ENCODE measurements at regions not wholly inside any gene's neighbourhood (a gene's known extent, or its start where the extent isn't known, plus 50 kb on each side); places are given as distances from the start of the nearest gene placed in this dataset.

GRCh38 chr11:104704888-104705287, 193.4 kb downstream of the CASP12 start:
- H3K27me3 ChIP-seq: no peaks in the 10 kb centered on the region
- TF ChIP-seq EP300 (IDR thresholded peaks at IDR 0.05) (no peak), POLR2AphosphoS5 (IDR thresholded peaks at IDR 0.05) (no peak), POLR2A (IDR thresholded peaks at IDR 0.05) (no peak), CTCF (IDR thresholded peaks at IDR 0.05) (no peak)
- ATAC-seq (ENCODE audit: low FRiP score in 2 of 2) (no peak), DNase-seq (no peak)
- no peaks in the 10 kb centered on the region for H3K36me3 ChIP-seq
- peak overlapping the region; percentile 58 to 73 (median 61) for H3K27ac ChIP-seq
- peaks cover 18 to 29% (median 25%) of the 10 kb centered on the region in 4 donors for H3K4me1 ChIP-seq
- H3K4me3 ChIP-seq: no peak overlapping the region
- no peaks in the 10 kb centered on the region for H3K9me3 ChIP-seq
- 52 to 59% methylated on average over 1 of the region's 1 CpG for WGBS, 2 donors

GRCh38 chr11:104704146-104704830, 194.0 kb downstream of the CASP12 start:
- ATAC-seq (ENCODE audit: low FRiP score in 2 of 2) (no peak), DNase-seq (no peak)
- no peaks in the 10 kb centered on the region for H3K27me3 ChIP-seq
- peaks cover 18 to 29% (median 25%) of the 10 kb centered on the region in 4 donors for H3K4me1 ChIP-seq
- TF ChIP-seq EP300 (IDR thresholded peaks at IDR 0.05): no peak
- no peak for TF ChIP-seq CTCF (IDR thresholded peaks at IDR 0.05)
- WGBS, 2 donors: 81 to 89% methylated on average over 2 of the region's 2 CpGs
- H3K4me3 ChIP-seq: no peak overlapping the region
- no peaks in the 10 kb centered on the region for H3K9me3 ChIP-seq
- peak overlapping the region in 3 of 4 donors; percentile 59 to 73 (median 63) for H3K27ac ChIP-seq
- H3K36me3 ChIP-seq: no peaks in the 10 kb centered on the region

- TF ChIP-seq CTCF (IDR thresholded peaks at IDR 0.05) (no peak), EP300 (IDR thresholded peaks at IDR 0.05) (peak in 1 of 4 donors; percentile 28)
- ATAC-seq (ENCODE audit: low FRiP score in 2 of 2) (peak in 1 of 2 donors; percentile 61), DNase-seq (no peak)
- Histone ChIP-seq H3K36me3 (no peaks in the 10 kb centered on the region), H3K4me3 (no peak overlapping the region), H3K4me1 (peaks cover 12 to 20% (median 14%) of the 10 kb centered on the region in 4 donors), H3K27ac (no peak overlapping the region), H3K27me3 (no peaks in the 10 kb centered on the region), H3K9me3 (no peaks in the 10 kb centered on the region)
Observed at GRCh38 chr11:104700609-104701008, 197.7 kb downstream of the CASP12 start.

- DNase-seq (no peak), ATAC-seq (ENCODE audit: low FRiP score in 2 of 2) (no peak)
- TF ChIP-seq CTCF (IDR thresholded peaks at IDR 0.05): no peak
- no peak for TF ChIP-seq EP300 (IDR thresholded peaks at IDR 0.05)
- TF ChIP-seq POLR2A (IDR thresholded peaks at IDR 0.05): no peak
- no peak for TF ChIP-seq POLR2AphosphoS5 (IDR thresholded peaks at IDR 0.05)
- Histone ChIP-seq H3K4me3 (no peak overlapping the region), H3K36me3 (no peaks in the 10 kb centered on the region), H3K9me3 (no peaks in the 10 kb centered on the region), H3K4me1 (peaks cover 6 to 14% (median 8%) of the 10 kb centered on the region in 4 donors), H3K27me3 (no peaks in the 10 kb centered on the region), H3K27ac (no peak overlapping the region)
Observed at GRCh38 chr11:104699981-104700380, 198.3 kb downstream of the CASP12 start.

- Histone ChIP-seq H3K4me3 (no peak overlapping the region), H3K4me1 (no peaks in the 10 kb centered on the region), H3K27me3 (no peaks in the 10 kb centered on the region), H3K36me3 (no peaks in the 10 kb centered on the region), H3K27ac (no peak overlapping the region), H3K9me3 (no peaks in the 10 kb centered on the region)
- TF ChIP-seq POLR2A (IDR thresholded peaks at IDR 0.05) (no peak), CTCF (IDR thresholded peaks at IDR 0.05) (no peak), EP300 (IDR thresholded peaks at IDR 0.05) (no peak), POLR2AphosphoS5 (IDR thresholded peaks at IDR 0.05) (no peak)
- ATAC-seq (ENCODE audit: low FRiP score in 2 of 2) (peak in 1 of 2 donors; percentile 42), DNase-seq (no peak)
Observed at GRCh38 chr11:104695065-104695463, 203.2 kb downstream of the CASP12 start.

Data from upper lobe of left lung (tissue), 6 donors.